Epithelial cell of proximal tubule (primary cell): ENCODE measurements at regions not wholly inside any gene's neighbourhood (a gene's known extent, or its start where the extent isn't known, plus 50 kb on each side); places are given as distances from the start of the nearest gene placed in this dataset.
"Not testable (repeated sequence)": the region's sequence is repeated elsewhere in the genome, so short reads cannot be mapped to it uniquely, and the experiment has no call there.

Experiments
- DNase-seq: peaks from one replicate; pipeline ENCODE4 v3.0.0-alpha.2; 2011; ENCODE audit warnings: low read depth
- H3K4me3 ChIP-seq: 2 replicates; pipeline ENCODE4 v1.5.1; 2011; ENCODE audit warnings: low read depth, mild to moderate bottlenecking, low read length
- CTCF ChIP-seq: conservative IDR thresholded peaks from 2 replicates; pipeline ENCODE4 v1.5.1; 2012; ENCODE audit warnings: low read depth, mild to moderate bottlenecking, low read length

- TF ChIP-seq CTCF: no peak
- DNase-seq: no peak
- no peak overlapping the region for H3K4me3 ChIP-seq
These were observed 492.3 kb downstream of the SPATA31D1 start for GRCh38 chr9:82480921-82481320.

- no peak for TF ChIP-seq CTCF
These were observed 499.4 kb downstream of the SPATA31D1 start for GRCh38 chr9:82487935-82488312.

GRCh38 chr9:82488313-82489200, 500.0 kb downstream of the SPATA31D1 start:
- no peak overlapping the region for H3K4me3 ChIP-seq
- no peak for TF ChIP-seq CTCF
- no peak for DNase-seq

More at GRCh38 chr9:82487935-82488312, 499.4 kb downstream of the SPATA31D1 start:
- H3K4me3 ChIP-seq: no peak overlapping the region
- no peak for DNase-seq

GRCh38 chr9:82489201-82489821, 500.7 kb downstream of the SPATA31D1 start:
- DNase-seq: peak; percentile 80
- no peak for TF ChIP-seq CTCF
- H3K4me3 ChIP-seq: no peak overlapping the region

GRCh38 chr9:82490019-82490499, 501.5 kb downstream of the SPATA31D1 start:
- H3K4me3 ChIP-seq: no peak overlapping the region
- no peak for TF ChIP-seq CTCF
- peak; percentile 56 for DNase-seq

- H3K4me3 ChIP-seq, DNase-seq: not testable (repeated sequence)
These were observed 502.2 kb downstream of the SPATA31D1 start for GRCh38 chr9:82490821-82491220.

- no peak for TF ChIP-seq CTCF
- no peak for DNase-seq
These were observed 503.0 kb downstream of the SPATA31D1 start for GRCh38 chr9:82491604-82492003.

More at GRCh38 chr9:82491604-82492003, 503.0 kb downstream of the SPATA31D1 start:
- H3K4me3 ChIP-seq: no peak overlapping the region
